HG02884 (cell line): ENCODE measurements at regions not wholly inside any gene's neighbourhood (a gene's known extent, or its start where the extent isn't known, plus 50 kb on each side); places are given as distances from the start of the nearest gene placed in this dataset.
"Not testable (repeated sequence)": the region's sequence is repeated elsewhere in the genome, so short reads cannot be mapped to it uniquely, and the experiment has no call there.

Source experiments
- ATAC-seq: cut with Tn5 transposase; IDR thresholded peaks from one replicate; pipeline ENCODE4 v1.9.1; 2021; ENCODE audit warnings: mild to moderate bottlenecking, moderate library complexity; ENCODE audit not compliant: unreplicated experiment

DNA sequence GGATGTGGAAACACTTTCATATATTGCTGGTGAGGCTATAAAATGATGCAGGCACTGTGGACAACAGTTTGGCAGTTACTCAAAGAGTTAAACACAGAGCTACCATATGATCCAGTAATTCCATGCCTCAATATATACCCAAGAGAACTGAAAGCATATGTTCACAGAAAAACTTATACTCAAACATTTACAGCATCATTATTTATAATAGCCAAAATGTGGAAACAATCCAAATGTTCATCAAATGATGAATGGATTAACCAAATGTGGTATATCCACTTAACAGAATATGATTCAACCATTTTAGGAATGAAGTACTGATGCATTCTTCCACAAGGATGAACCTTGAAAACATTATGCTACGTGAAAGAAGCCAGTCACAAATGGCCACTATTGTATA lies 603.8 kb downstream of the IQCM start:
- no peak for ATAC-seq

DNA sequence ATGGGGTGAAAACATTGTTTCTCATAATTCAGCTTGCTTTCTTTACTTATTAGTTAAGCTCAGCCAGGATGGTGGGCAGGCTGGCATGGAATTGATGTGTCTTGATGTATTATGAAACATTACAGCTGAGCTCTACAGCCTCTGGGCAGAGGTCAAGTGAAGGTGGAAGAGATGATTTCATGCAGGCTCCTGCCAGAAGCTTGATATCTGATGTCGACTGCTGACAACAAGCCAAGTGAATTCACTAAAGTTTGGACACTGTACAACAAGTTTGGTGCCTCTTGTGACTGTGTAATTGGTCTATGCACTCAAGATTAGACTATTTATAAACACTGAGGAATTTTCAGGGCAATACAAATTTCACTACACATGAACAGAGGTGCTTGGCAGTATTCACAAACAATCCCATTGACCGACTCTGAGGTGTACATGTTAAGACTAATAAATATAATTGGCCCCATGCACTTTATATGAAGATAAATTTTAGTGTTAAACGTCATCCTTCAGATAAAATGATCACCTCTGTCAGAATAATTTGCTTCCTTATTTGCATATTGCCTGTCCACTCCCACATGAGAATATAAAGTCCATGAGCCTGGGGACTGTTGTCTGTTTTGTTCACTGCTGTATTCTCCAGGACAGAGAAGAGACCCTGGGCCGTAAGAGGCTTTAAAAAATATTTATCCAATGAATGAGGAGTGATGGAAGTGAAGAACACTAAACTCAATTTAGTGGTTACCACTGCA lies 612.2 kb downstream of the IQCM start:
- no peak for ATAC-seq

DNA sequence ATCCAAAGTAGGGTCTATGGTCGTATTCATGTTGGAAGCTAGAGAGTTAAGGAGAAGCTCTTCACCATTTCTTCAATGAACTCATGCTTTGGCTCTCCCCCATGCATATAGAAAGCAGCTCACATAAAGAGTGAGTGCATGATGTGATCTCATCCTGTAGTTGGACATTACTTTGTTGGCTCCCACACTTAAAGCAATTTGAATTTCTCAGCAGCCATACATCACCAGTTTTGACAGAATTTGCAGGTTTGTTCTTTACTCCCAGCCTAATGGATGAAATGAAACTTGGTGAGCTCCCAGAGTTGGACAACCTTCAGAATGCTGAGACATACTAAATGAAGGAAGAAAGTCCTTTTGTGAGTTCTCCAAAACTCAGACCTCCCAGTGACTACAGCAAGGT lies 613.5 kb downstream of the IQCM start:
- no peak for ATAC-seq

DNA sequence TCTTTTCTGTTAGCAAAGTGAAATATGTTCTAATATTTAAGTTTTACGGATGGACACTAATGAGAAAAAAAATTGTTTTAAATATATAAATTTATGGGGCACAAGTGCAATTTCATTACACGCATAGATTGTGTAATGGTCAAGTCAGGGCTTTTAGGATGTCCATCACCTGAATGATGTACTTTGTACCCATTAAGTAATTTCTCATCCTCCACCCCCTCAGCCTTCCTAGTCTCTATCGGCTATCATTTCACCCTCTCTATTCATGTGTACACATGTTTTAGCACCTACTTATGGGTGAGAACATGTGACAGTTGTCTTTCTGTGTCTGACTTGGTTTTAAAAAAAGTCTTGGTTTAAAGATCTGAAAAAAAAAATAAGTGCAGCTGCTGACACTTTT lies 616.0 kb downstream of the IQCM start:
- ATAC-seq, result no peak

DNA sequence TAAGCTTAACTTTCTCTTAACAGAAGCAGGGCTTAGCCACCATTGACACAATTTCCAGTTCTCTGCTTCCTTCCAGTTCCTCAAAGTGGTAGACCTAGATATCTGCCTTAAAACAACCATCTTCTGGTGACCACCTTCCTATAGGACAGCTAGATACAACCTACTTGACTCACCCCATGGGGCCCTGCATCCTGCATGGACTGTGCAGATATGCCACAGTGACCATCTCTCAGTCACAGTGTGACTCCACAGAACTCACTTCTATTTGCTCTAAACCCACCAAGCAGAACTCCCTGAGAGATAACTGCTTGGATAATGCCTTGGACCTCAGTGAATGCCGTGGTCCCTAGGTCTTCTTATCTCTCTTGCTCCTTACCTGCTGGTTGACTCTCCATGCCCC lies 621.6 kb downstream of the IQCM start:
- ATAC-seq, result no peak

DNA sequence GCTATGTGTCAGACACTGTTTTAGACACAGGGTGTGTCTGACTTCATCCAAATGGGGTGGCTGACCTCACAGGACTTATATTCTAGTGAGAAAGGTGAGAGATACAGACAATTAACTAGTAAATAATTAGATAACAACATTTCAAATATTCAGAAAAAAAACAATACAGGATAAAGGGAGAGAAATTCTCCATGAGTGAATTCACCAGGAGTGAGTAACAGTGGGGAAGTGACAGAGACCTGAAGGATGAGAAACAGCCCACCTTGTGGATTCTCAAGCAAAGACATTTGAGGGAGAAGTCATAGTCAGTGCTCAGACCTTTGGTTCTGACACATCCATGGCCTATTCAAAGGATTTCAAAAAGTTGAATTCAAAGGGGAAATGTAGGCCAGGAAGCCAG lies 627.9 kb downstream of the IQCM start:
- ATAC-seq, result no peak

DNA sequence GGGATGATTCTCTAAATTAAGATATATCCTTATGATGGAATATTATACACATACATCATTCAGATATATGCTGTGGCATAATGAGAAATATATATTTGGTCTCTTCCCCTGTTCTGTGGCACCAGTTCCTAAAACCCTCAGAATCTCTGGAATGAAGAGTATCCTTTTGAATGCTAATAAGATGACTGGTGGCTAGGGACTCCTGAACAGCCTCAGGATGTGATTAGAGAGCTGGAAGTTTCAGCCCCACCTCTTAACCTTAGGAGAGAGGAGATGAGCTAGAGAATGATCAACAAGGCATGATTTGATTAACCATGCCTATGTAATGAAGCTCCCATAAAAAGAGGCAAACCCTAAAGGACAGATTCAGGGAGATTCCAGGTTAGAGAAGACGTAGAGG lies 632.0 kb downstream of the IQCM start:
- no peak for ATAC-seq

DNA sequence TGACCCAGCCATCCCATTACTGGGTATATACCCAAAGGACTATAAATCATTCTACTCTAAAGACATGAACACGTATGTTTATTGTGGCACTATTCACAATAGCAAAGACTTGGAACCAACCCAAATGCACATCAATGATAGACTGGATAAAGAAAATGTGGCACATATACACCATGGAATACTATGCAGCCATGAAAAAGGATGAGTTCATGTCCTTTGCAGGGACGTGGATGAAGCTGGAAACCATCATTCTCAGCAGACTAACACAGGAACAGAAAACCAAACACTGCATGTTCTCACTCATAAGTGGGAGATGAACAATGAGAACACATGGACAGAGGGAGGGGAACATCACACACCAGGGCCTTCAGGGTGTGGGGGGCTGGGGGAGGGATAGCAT lies 634.2 kb downstream of the IQCM start:
- not testable (repeated sequence) for ATAC-seq

DNA sequence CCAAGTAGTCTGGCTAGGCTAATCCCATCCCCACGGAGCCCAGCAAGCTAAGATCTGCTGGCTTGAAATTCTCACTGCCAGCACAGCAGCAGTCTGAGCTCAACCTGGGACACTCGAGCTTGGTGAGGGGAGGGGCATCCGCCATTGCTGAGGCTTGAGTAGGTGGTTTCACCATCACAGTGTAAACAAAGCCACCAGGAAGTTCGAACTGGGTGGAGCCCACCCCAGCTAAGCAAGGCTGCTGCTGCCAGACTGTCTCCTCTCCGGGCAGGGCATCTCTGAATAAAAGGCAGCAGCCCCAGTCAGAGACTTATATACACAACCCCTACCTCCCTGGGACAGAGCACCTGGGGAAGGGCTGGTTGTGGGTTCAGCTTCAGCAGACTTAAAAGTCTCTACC lies 639.6 kb downstream of the IQCM start:
- ATAC-seq, result no peak

DNA sequence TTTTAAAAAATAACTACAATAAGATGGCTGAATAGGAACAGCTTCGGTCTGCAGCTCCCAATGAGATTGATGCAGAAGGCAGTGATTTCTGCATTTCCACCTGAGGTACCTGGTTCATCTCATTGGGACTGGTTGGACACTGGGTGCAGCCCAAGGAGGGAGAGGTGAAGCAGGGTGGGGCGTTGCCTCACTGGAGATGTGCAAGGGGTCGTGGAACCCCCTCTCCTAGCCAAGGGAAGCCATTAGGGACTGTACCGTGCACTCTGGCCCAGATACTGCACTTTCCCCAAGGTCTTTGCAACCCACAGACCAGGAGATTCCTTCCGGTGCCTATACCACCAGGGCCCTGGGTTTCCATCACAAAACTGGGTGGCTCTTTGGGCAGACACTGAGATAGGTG lies 640.1 kb downstream of the IQCM start:
- ATAC-seq, result no peak

DNA sequence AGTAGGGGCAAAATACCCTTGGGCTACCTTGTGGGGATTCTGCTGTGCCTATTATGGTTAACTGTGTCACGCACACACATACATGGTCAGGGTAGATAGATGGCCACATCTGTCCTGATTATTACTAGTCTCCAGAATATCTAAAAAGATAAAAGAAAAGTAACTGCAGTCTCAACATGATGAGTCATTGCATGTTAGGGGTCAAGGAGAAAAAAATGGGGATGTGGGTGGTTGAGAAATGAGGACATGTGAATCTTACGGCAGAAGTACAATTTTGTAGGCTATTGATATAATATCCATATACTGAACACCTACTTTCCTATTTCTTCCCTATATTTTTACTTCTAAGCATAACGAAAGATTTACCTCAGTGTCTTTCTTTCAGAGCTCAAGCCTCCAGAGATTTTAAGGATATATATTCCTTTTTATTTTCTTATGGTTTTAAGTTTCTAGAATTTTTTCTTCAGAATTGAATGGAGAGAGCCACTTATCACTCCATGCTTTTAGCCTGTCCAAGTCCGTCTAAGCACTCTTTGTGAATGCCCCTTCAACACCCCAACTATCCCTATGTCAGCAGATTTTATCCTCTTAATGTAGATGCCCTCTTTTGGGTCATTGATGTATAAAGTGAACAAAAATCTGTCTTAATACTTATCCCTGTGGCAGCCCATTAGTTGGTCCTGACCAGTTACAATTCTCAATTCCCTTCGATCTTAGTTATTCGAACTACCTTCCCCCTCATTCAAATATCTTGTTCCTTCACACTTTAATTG lies 642.2 kb downstream of the IQCM start:
- ATAC-seq, result no peak

DNA sequence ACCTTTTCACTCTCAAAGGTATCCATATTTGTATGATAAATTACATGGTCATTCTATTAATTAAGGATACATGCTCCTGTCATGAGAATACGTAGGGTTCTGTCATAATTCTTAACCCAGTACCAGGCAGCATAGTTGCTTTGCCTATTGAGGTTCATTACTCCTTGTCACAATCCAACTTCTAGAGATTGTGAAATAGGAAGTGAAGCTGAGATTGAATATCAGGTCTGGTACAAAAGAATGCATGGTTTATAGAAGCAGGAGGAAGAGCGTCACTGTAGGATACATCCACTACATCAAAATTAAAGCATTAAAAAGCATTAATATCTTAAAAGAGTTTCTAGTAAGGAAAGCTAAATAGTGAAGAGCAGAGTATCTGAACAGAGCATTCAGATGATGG lies 647.0 kb downstream of the IQCM start:
- ATAC-seq, result no peak

DNA sequence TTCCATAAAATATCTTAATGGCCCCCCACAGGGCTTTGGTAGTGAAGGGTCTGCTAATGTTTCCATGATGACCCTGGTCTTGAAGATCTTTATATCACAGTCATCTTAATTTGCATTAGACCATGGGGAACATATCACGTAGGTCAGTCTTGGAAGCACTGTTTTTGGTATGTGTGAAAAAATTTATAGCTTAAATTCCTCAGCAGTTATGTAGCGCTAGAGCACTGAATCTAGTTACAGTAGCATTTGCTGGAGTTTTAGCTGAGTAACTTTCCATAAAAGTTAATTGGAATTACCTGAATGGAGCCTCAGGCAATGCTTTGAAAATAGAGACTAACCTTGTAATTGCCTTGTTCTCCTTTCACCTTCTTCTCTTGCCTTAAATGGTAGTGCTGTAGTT lies 648.8 kb downstream of the IQCM start:
- ATAC-seq, result no peak

DNA sequence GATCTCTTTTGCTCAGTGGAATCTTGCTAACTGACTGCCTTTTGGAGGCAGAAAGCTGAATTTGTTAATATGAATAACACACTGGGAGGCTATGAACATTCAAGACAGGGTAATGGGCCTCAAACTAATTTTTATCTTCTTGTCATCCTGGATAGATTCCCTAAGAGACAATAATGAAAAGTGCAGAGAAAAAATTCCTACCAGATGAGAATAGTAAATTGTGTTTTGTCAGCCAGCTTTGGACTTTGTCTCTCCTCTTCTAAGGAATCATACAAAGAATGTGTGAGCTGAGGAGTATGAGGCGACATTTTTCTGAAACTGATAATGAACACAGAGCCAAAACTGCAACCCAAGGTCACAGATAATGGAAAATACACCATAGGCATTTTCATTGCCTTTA lies 649.3 kb downstream of the IQCM start:
- no peak for ATAC-seq

DNA sequence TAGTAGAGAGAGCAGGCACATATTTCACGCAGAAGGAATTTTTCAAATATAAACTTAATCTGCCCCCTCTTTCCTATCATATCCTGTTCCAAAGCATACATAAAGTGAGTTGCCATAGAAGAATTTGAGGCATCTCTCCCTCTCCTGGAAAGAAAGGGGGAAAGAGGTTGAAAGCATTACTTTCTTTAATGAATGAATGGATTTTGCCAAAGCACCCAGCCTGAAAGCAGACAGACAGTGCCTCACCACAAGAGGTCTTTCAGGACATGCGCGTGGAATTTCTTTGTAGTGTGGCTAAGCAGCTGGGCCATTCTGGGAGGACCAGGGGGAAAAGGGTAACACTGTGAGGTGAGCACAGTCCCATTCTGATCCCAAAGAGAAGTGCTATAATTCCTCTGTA lies 651.4 kb downstream of the IQCM start:
- no peak for ATAC-seq

DNA sequence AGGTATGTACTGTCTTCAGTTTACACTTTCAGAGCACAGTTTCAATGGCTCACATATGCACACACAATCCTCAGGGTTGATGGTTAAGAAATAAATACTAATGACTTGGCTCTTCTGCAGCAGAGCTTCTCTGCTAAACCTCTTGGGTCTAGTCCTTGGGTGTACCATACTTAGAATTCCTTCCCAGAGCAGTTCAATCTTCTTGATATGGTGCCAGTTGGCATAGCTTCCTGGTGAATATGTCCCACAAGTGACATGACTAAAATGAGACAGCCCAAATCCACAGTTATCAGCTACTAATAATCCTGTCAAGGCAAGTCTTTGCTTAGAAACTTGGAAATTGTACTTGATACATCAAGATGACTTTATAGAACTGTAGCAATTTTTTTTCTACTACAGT lies 654.4 kb downstream of the IQCM start:
- no peak for ATAC-seq

DNA sequence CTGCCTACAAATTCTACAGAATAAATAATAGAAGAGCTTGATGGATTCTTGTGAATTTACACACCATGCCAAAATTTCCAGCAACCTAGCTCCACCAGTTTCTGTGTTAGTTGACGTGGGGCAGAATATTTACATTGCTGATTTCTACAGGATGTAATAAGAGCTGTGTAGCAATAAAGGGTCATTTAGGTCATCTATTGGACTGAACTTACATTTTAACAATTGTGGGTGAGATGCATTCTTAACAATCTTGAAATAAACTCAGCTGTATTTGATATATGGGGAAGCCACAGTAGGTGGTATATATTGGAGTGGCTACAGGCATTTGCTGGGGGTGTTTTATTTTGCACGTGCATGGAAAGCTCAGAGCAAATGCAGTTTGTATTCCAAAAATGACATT lies 655.3 kb downstream of the IQCM start:
- ATAC-seq, result no peak

DNA sequence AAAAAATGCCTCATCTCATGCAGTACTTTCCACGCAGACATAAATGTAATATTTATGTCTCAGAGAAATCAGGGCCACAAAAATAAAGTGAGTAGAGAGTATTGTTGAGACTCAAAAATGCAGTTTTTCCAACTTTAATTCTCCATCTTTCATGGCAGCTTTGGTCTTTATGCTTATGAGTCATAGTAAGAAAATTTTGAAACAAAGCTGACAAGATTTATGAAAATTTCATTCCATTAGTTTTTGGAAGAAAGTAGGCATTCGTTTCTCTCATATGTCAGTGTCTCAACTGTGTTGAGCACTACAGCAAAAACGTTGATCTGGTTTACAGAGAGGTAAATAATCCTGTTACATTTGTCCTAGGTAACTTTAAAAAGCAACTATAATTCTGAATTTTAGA lies 656.8 kb downstream of the IQCM start:
- ATAC-seq, result no peak

DNA sequence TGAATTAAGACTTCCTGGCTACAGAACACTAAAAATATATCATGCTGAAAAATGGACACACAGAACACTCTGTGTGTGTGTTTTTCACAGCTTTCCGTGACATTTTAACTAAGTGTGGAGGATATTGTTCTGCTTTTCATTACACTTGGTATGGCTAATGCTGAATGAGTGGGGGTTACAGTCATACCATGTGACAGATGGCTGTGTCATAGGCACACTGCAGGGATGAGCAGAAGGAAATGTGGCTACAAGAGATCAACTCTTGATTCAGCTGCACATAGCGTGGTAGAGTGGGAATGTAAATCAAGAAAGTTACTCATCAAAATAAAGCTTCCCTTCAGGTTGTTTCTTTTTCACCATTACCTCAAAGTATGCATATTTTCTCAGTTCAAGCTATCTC lies 669.8 kb downstream of the IQCM start:
- no peak for ATAC-seq

DNA sequence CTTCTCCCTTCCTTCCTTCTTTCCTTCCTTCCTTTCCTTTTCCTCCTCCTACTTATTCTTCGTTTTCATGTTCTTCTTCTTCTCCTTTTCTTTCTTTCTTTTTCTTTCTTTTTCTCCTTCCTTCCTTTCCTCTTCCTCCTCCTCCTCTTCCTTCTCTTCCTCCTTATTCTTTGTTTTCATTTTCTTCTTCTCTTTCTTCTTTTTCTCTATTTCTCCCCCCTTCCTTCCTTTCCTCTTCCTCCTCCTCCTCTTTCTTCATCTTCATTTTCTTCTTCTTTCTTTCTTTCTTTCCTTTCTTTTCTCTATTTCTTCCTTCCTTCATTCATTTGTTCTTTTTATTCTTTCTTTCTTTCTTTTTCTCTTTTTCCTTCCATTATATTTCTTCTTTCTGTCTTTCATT lies 671.6 kb downstream of the IQCM start:
- ATAC-seq, result no peak

DNA sequence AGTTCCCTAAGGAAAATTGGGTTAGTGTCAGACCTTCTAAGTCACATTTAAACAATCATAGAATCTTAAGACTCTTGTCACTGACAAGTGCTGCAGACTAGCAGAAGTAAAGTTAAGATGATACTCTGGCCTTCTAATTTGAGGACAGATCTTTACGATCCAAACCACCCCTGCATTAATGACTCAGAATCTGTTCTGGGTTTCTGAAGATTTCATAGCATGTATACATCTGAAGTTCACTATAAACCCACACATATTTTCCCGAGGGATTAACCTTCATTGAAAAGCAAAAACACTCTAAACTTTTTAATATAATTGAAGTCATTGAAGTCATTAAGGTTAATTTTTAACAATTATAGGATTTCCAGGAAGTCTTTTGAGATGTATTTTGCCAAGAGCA lies 674.3 kb downstream of the IQCM start:
- no peak for ATAC-seq

DNA sequence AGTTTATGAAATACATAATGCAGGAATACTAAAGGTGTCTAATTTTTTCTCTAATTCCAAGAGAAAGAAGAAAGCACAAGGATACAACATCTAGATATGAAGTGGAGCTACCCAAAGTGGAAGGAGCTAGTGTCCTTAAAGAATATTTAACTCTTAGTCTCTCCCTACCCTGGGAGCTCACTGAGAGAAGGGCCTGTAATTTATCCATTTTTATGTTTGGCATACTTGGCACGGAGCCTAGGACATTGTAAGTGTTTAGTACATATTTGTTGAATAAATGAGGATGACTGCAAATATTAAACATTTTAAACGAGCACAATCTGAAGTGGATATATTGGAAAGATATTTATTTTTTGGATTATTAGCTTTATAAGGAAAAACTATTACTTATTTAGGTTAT lies 674.8 kb downstream of the IQCM start:
- ATAC-seq, result no peak
